Type B pancreatic cell (in vitro differentiated cells): ENCODE measurements at regions not wholly inside any gene's neighbourhood (a gene's known extent, or its start where the extent isn't known, plus 50 kb on each side); places are given as distances from the start of the nearest gene placed in this dataset.

Experiments used
- DNase-seq: peaks from one replicate; pipeline ENCODE4 v3.0.0; 2021; ENCODE audit warnings: mixed read lengths; ENCODE audit not compliant: unreplicated experiment; ENCODE audit errors: extremely low spot score
- H3K27ac Mint-ChIP-seq: 2 replicates; pipeline ENCODE4 v1.8.0; 2021; ENCODE audit warnings: mild to moderate bottlenecking, mixed read lengths
- H3K27me3 Mint-ChIP-seq: 2 replicates; pipeline ENCODE4 v1.8.0; 2021; ENCODE audit warnings: mixed read lengths
- H3K36me3 Mint-ChIP-seq: 2 replicates; pipeline ENCODE4 v1.8.0; 2021; ENCODE audit warnings: mixed read lengths
- H3K4me1 Mint-ChIP-seq: one replicate; pipeline ENCODE4 v1.8.0; 2021; ENCODE audit warnings: mixed read lengths; ENCODE audit not compliant: unreplicated experiment
- H3K4me3 Mint-ChIP-seq: 2 replicates; pipeline ENCODE4 v1.8.0; 2021; ENCODE audit warnings: mild to moderate bottlenecking, mixed read lengths
- H3K9me3 Mint-ChIP-seq: 2 replicates; pipeline ENCODE4 v1.8.0; 2021; ENCODE audit warnings: mixed read lengths
- TF ChIP-seq, protein P1 (sequence below): fragments of 200-600 bp; sonication (generic); conservative IDR thresholded peaks from 2 replicates; pipeline ENCODE4 v1.5.0; 2021; ENCODE audit warnings: antibody characterized with exemption, mild to moderate bottlenecking

DNA sequence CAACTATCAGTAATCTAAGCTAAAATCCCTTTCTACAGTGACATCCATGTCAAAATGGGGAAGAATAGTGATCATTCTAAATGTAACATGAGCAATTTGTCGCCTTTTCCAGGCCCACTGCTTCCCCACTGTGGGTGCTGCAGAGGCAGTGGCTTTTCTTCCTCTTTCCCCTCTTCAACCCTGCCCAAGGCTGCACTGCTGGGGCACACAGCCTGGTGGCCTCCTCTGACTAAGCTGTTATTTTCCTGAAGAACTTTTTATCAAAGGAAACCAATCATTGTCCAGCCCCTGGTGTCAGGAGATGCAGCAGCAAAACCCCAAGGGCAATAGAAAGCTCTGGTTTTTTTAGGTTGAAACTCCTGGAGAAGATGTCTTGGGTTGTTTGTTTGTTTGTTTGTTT, 117.6 kb upstream of the KLF7 start:
- TF ChIP-seq, protein P1, sequence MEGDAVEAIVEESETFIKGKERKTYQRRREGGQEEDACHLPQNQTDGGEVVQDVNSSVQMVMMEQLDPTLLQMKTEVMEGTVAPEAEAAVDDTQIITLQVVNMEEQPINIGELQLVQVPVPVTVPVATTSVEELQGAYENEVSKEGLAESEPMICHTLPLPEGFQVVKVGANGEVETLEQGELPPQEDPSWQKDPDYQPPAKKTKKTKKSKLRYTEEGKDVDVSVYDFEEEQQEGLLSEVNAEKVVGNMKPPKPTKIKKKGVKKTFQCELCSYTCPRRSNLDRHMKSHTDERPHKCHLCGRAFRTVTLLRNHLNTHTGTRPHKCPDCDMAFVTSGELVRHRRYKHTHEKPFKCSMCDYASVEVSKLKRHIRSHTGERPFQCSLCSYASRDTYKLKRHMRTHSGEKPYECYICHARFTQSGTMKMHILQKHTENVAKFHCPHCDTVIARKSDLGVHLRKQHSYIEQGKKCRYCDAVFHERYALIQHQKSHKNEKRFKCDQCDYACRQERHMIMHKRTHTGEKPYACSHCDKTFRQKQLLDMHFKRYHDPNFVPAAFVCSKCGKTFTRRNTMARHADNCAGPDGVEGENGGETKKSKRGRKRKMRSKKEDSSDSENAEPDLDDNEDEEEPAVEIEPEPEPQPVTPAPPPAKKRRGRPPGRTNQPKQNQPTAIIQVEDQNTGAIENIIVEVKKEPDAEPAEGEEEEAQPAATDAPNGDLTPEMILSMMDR = peak; percentile 31
- Mint-ChIP-seq H3K4me3 (no peak overlapping the region), H3K4me1 (peaks cover 18% of the 10 kb centered on the region), H3K9me3 (no peaks in the 10 kb centered on the region), H3K27me3 (no peaks in the 10 kb centered on the region), H3K36me3 (no peaks in the 10 kb centered on the region), H3K27ac (no peak overlapping the region)
- DNase-seq = no peak

DNA sequence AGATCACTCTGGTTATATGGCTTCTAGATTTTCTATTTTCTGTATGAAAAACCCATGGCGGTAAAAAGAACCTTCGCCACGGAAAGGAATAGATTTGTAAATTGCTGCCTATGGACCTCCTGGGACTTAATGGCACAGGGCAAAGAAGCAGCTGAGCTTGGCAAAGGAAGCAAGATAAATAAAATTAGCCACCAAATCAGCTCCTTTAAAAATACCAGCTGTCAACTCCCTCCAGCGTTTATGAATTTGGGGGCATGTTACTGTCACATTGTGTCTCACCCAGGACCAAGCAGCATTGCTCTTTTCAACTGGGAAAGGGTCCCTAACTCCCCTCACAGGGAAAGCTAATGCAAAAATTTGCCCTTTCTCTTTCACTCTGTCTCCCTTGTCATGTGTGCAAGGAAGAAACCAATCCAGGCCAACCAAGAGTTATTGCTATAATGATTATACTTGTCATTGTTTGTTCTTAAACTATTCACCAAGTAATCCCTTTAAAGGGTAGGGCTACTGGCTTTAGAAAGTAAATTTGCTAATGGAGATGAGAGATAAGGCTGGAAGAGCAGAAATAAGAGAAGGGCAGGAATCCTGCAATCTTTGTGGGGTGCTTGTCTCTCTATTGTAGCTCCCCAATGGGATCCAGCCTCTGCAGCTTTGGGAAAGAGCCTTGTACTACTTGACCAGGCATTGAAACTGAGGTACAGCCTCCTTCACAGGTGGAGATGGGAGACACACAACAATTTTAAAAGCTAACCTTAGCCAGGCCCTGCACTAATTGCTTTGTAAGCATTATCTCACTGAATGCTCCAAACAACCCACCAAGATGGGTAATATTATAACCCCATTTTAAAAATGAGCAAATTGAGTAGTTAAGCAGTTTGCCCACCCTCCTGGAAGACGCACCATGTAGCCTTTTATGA, 119.1 kb upstream of the KLF7 start:
- no peak for DNase-seq
- no peaks in the 10 kb centered on the region for H3K9me3 Mint-ChIP-seq
- H3K36me3 Mint-ChIP-seq = no peaks in the 10 kb centered on the region
- H3K4me1 Mint-ChIP-seq = peaks cover 24% of the 10 kb centered on the region
- H3K27me3 Mint-ChIP-seq = no peaks in the 10 kb centered on the region
- TF ChIP-seq, protein P1 = no peak
- H3K27ac Mint-ChIP-seq = no peak overlapping the region
- H3K4me3 Mint-ChIP-seq = no peak overlapping the region

DNA sequence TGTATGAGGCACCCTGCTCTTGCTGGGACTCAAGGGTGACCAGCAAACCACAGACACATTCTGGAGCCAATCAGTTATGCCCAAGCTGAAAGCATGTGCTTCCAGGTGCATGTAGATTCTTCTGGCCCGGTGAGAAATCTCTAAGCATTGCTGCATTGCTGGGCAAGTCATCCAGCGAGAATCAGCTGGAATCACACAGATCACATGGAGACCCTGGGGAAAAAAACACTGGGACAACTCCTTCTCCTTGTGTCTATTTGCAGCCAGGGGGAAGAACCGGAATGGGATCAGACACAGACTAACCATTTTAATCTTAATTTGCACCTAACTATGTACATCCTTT, 119.7 kb upstream of the KLF7 start:
- H3K4me3 Mint-ChIP-seq = no peak overlapping the region
- TF ChIP-seq, protein P1 = no peak
- DNase-seq = no peak
- no peaks in the 10 kb centered on the region for H3K36me3 Mint-ChIP-seq
- no peaks in the 10 kb centered on the region for H3K9me3 Mint-ChIP-seq
- H3K4me1 Mint-ChIP-seq = peaks cover 24% of the 10 kb centered on the region
- H3K27me3 Mint-ChIP-seq = no peaks in the 10 kb centered on the region
- no peak overlapping the region for H3K27ac Mint-ChIP-seq

DNA sequence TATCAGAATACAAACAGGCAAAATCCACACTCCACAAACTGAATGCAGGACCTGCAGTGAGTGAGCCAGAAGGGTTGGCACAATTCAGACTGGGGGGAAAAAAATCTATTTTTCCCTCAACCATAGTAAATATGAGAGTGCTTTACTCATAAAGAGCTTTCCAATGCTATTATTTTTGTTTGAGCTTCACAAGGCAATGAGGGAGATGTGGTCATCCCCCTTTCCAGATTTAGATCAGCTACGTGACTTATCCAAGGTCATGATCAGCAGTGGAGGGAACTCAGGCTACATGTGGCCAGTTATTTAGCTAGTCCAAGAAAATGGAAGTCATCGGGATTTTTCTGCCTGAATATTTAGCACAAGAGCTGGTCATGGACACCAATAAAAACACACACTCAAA, 120.4 kb upstream of the KLF7 start:
- TF ChIP-seq, protein P1 = no peak
- peaks cover 24% of the 10 kb centered on the region for H3K4me1 Mint-ChIP-seq
- H3K4me3 Mint-ChIP-seq = no peak overlapping the region

DNA sequence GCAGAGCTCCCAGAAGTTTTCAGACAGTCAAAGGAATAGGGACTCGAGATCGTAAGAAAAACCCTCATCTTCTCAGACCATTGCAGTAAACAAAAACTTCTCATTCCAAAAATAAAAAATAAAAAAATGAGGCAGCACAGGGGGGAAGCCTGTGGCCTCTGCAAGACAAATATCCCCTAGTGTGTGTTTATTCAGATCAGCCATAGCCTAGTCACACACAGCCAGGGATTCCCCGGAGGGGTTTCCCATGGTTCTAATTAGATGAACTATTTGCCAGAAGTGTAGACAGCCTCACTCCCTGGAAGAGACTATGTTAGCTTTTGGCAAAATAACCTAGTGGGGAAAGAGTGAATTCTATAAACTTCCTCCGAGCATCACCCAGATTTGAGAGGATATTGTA, 122.9 kb upstream of the KLF7 start:
- TF ChIP-seq, protein P1 = no peak
- H3K4me3 Mint-ChIP-seq = no peak overlapping the region
- H3K4me1 Mint-ChIP-seq = peaks cover 21% of the 10 kb centered on the region
- H3K27me3 Mint-ChIP-seq = no peaks in the 10 kb centered on the region
- DNase-seq = no peak
- H3K36me3 Mint-ChIP-seq = no peaks in the 10 kb centered on the region
- no peaks in the 10 kb centered on the region for H3K9me3 Mint-ChIP-seq
- no peak overlapping the region for H3K27ac Mint-ChIP-seq

More for the DNA sequence above, 120.4 kb upstream of the KLF7 start:
- Mint-ChIP-seq H3K27ac (no peak overlapping the region), H3K36me3 (no peaks in the 10 kb centered on the region), H3K9me3 (no peaks in the 10 kb centered on the region), H3K27me3 (no peaks in the 10 kb centered on the region)
- no peak for DNase-seq
